CD14-positive monocyte (primary cell): ENCODE measurements at regions not wholly inside any gene's neighbourhood (a gene's known extent, or its start where the extent isn't known, plus 50 kb on each side); places are given as distances from the start of the nearest gene placed in this dataset.

Experiments
- DNase-seq, 3 donors: peaks; one replicate each; pipeline ENCODE4 v3.0.0-alpha.2; 2011 to 2022
- H2AFZ ChIP-seq: 2 replicates; pipeline ENCODE4 v1.6.0; 2012; ENCODE audit warnings: mild to moderate bottlenecking, low read depth, low read length, inconsistent platforms; ENCODE audit not compliant: insufficient read depth, poor library complexity, severe bottlenecking
- H3K27ac ChIP-seq, 2 donors: 1 replicate in 1 of 2; 2 replicates in 1 of 2; pipeline ENCODE4 v1.5.1; 2012 to 2013; ENCODE audit warnings: low read length in 2 of 2, control low read depth in 1 of 2, inconsistent platforms in 1 of 2, low read depth in 1 of 2, mild to moderate bottlenecking in 1 of 2
- H3K27me3 ChIP-seq, 2 donors: one replicate each; pipeline versions ENCODE4 v1.6.0 to v1.6.1; 2011 to 2013; ENCODE audit warnings: low read length in 2 of 2; ENCODE audit not compliant: control insufficient read depth in 2 of 2, insufficient read depth in 2 of 2
- H3K36me3 ChIP-seq, 2 donors: replicated peaks in 1 of 2; 1 replicate in 1 of 2; 2 replicates in 1 of 2; pipeline versions ENCODE4 v1.5.1 to v1.6.1; 2012 to 2013; ENCODE audit warnings: low read length in 2 of 2, control low read depth in 1 of 2, inconsistent platforms in 1 of 2, mild to moderate bottlenecking in 1 of 2; ENCODE audit not compliant: insufficient read depth in 2 of 2, control insufficient read depth in 1 of 2
- H3K4me1 ChIP-seq, 2 donors: 1 replicate in 1 of 2; 2 replicates in 1 of 2; pipeline versions ENCODE4 v1.5.1 to v1.6.1; 2012 to 2013; ENCODE audit warnings: low read length in 2 of 2, control low read depth in 1 of 2, inconsistent platforms in 1 of 2, mild to moderate bottlenecking in 1 of 2, moderate library complexity in 1 of 2; ENCODE audit not compliant: insufficient read depth in 2 of 2, control insufficient read depth in 1 of 2
- H3K4me2 ChIP-seq: replicated peaks from 2 replicates; pipeline ENCODE3; 2012; ENCODE audit warnings: low read length, moderate library complexity, mild to moderate bottlenecking; ENCODE audit not compliant: poor library complexity, severe bottlenecking; ENCODE audit errors: extremely low read depth
- H3K4me3 ChIP-seq, 3 experiments: fragments of 200-600 bp in 1 of 3; sonication (generic) in 1 of 3; replicated peaks in 1 of 3; 1 replicate in 2 of 3; 2 replicates in 1 of 3; pipeline ENCODE4 v1.5.1; 2011 to 2013; ENCODE audit warnings: low read length in 3 of 3, mild to moderate bottlenecking in 3 of 3, control low read depth in 2 of 3, low read depth in 2 of 3, inconsistent platforms in 1 of 3, moderate library complexity in 1 of 3
- H3K79me2 ChIP-seq: 2 replicates; pipeline ENCODE4 v1.6.0; 2012; ENCODE audit warnings: mild to moderate bottlenecking, control low read depth, inconsistent platforms, low read length, moderate library complexity; ENCODE audit not compliant: insufficient read depth
- H3K9ac ChIP-seq: 2 replicates; pipeline ENCODE4 v1.6.0; 2017; ENCODE audit warnings: low read length, mild to moderate bottlenecking; ENCODE audit not compliant: insufficient read depth, poor library complexity, severe bottlenecking
- H3K9me3 ChIP-seq, 2 donors: replicated peaks in 1 of 2; 1 replicate in 1 of 2; 2 replicates in 1 of 2; pipeline versions ENCODE4 v1.5.1 to v1.6.1; 2012 to 2013; ENCODE audit warnings: low read length in 2 of 2, control low read depth in 1 of 2; ENCODE audit not compliant: control insufficient read depth in 1 of 2, insufficient read depth in 1 of 2
- H4K20me1 ChIP-seq: 2 replicates; pipeline ENCODE4 v1.6.0; 2012; ENCODE audit warnings: mild to moderate bottlenecking, low read length, control low read depth, moderate library complexity; ENCODE audit not compliant: insufficient read depth
- H3K27ac Mint-ChIP-seq, 7 donors: one replicate each; pipeline ENCODE4 v1.8.0; 2020; ENCODE audit warnings: mild to moderate bottlenecking in 7 of 7, mixed read lengths in 7 of 7, moderate library complexity in 6 of 7, inconsistent platforms in 2 of 7
- H3K27me3 Mint-ChIP-seq, 3 donors: one replicate each; pipeline ENCODE4 v1.8.0; 2021 to 2022; ENCODE audit warnings: low read depth in 3 of 3, mild to moderate bottlenecking in 3 of 3, mixed read lengths in 3 of 3, moderate library complexity in 3 of 3, inconsistent platforms in 1 of 3
- H3K36me3 Mint-ChIP-seq, 2 donors: one replicate each; pipeline ENCODE4 v1.8.0; 2020; ENCODE audit warnings: mixed read lengths in 2 of 2, inconsistent platforms in 1 of 2, mild to moderate bottlenecking in 1 of 2
- H3K4me1 Mint-ChIP-seq: one replicate; pipeline ENCODE4 v1.8.0; 2020; ENCODE audit warnings: mild to moderate bottlenecking, mixed read lengths
- H3K4me3 Mint-ChIP-seq, 2 donors: one replicate each; pipeline ENCODE4 v1.8.0; 2020; ENCODE audit warnings: mild to moderate bottlenecking in 2 of 2, mixed read lengths in 2 of 2, moderate library complexity in 1 of 2
- H3K9me3 Mint-ChIP-seq, 7 donors: one replicate each; pipeline ENCODE4 v1.8.0; 2020 to 2022; ENCODE audit warnings: mixed read lengths in 7 of 7, mild to moderate bottlenecking in 6 of 7, moderate library complexity in 6 of 7, inconsistent platforms in 2 of 7
- CTCF ChIP-seq: fragments of 200-600 bp; IDR thresholded peaks from one replicate; pipeline ENCODE4 v1.8.0; 2022; ENCODE audit warnings: antibody characterized with exemption, mild to moderate bottlenecking
- whole genome bisulfite sequencing: methylation state at CpG from one replicate; pipeline ENCODE4 v1.1.5; 2013; ENCODE audit warnings: missing lambda C conversion rate; ENCODE audit not compliant: insufficient coverage; 5-methylcytosine and 5-hydroxymethylcytosine counted together
- intact Hi-C, 2 donors: fragments of 100-400 bp; cut with micrococcal nuclease; formaldehyde crosslinking; loops; one replicate each; pipeline versions ENCODE4 v1.15.0 to v1.15.1; 2023

GRCh38 chr5:104891596-104891995 lies 1329.0 kb upstream of the NUDT12 start:
- Mint-ChIP-seq H3K36me3 (no peaks in the 10 kb centered on the region), H3K4me3 (no peak overlapping the region), H3K27me3 (no peaks in the 10 kb centered on the region), H3K27ac (no peak overlapping the region), H3K4me1 (no peaks in the 10 kb centered on the region), H3K9me3 (peaks cover 0 to 3% (median 0%) of the 10 kb centered on the region in 7 donors)
- H3K9me3 ChIP-seq, result no peaks in the 10 kb centered on the region
- no peak overlapping the region for H3K4me3 ChIP-seq
- H2AFZ ChIP-seq, result no peak overlapping the region
- H3K36me3 ChIP-seq, result no peaks in the 10 kb centered on the region
- H4K20me1 ChIP-seq, result no peaks in the 10 kb centered on the region
- H3K4me1 ChIP-seq, result no peaks in the 10 kb centered on the region
- no peak overlapping the region for H3K4me2 ChIP-seq
- H3K9ac ChIP-seq, result no peak overlapping the region
- no peaks in the 10 kb centered on the region for H3K79me2 ChIP-seq
- WGBS, result 62% methylated on average over 2 of the region's 3 CpGs
- intact Hi-C loops, result no loop called here
- no peak overlapping the region for H3K27ac ChIP-seq
- DNase-seq, result no peak
- no peak for TF ChIP-seq CTCF
- no peaks in the 10 kb centered on the region for H3K27me3 ChIP-seq

GRCh38 chr5:104890767-104891166 lies 1328.2 kb upstream of the NUDT12 start:
- intact Hi-C loops, result no loop called here
- no peak for DNase-seq
- no peaks in the 10 kb centered on the region for H3K4me1 Mint-ChIP-seq
- H3K27ac Mint-ChIP-seq, result no peak overlapping the region
- H3K36me3 ChIP-seq, result no peaks in the 10 kb centered on the region
- no peaks in the 10 kb centered on the region for H4K20me1 ChIP-seq
- H3K4me3 ChIP-seq, result no peak overlapping the region
- H3K4me1 ChIP-seq, result no peaks in the 10 kb centered on the region
- no CpG with 5 or more reads among the region's 1 CpG for WGBS
- no peaks in the 10 kb centered on the region for H3K9me3 ChIP-seq
- peaks cover 0 to 3% (median 0%) of the 10 kb centered on the region in 7 donors for H3K9me3 Mint-ChIP-seq
- TF ChIP-seq CTCF, result no peak
- H3K79me2 ChIP-seq, result no peaks in the 10 kb centered on the region
- H2AFZ ChIP-seq, result no peak overlapping the region
- H3K27me3 ChIP-seq, result no peaks in the 10 kb centered on the region
- no peaks in the 10 kb centered on the region for H3K27me3 Mint-ChIP-seq
- H3K4me2 ChIP-seq, result no peak overlapping the region
- H3K9ac ChIP-seq, result no peak overlapping the region
- H3K4me3 Mint-ChIP-seq, result no peak overlapping the region
- no peaks in the 10 kb centered on the region for H3K36me3 Mint-ChIP-seq
- H3K27ac ChIP-seq, result no peak overlapping the region
